SK-N-DZ (cell line): ENCODE measurements at regions not wholly inside any gene's neighbourhood (a gene's known extent, or its start where the extent isn't known, plus 50 kb on each side); places are given as distances from the start of the nearest gene placed in this dataset.

Experiments used
- DNase-seq: peaks from one replicate; pipeline ENCODE4 v3.0.0-alpha.2; 2015; ENCODE audit warnings: low spot score

- DNase-seq, result peak; percentile 41
Observed at GRCh38 chr16:73483934-73484711, 436.2 kb upstream of the ZFHX3 start.

DNA sequence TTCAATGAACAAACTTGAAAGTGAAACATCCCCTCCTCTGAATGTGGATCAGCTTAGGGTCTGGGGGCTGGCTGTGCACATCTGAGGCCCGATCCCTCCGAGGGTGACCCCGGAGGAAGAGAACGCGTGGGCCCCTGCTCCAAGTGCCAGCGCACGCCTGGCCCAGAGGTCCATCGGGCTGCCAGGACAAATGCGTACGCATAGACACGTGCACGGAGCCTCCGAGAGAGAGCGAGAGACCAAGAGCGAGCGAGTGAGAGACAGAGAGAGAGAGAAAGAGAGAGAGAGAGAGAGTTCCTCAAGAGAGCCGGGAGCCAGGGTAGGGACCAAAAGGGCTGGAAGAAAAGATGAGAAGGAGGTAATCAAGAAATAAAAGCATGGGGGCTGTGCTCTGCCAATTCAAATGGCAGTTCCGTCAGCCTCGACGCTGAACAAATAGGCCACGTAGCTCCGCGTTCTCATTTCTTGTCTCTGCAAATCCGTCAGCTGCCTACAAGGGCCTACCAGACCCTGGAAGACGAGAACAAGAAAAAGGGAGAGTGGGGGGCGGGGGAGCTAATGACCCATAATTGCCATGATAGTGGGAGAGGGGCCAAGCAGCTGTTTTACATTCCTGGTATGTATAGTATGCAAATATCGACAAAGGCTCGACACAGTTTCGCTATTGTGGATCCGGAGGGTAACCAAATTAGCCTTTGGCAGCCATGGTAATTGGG lies 435.3 kb upstream of the ZFHX3 start:
- no peak for DNase-seq

DNA sequence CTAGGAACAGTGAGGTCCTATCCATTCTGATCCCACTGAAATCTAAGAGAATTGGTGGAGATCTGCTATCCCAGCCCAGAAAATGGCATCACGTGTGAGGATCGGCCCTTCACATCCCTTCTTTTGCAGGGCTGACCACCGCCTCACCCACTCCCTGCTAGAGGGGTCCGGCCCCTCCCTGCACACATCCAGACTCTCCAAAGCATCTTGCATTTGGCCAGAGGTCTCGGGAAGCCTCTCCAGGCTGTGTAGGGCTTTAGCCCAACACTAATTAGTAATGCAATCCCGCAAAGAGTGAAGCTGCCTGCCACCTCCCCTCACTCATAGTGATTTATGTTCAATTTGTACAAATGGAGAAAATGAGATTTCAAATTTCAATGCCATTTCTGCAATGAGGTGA lies 434.4 kb upstream of the ZFHX3 start:
- no peak for DNase-seq

DNA sequence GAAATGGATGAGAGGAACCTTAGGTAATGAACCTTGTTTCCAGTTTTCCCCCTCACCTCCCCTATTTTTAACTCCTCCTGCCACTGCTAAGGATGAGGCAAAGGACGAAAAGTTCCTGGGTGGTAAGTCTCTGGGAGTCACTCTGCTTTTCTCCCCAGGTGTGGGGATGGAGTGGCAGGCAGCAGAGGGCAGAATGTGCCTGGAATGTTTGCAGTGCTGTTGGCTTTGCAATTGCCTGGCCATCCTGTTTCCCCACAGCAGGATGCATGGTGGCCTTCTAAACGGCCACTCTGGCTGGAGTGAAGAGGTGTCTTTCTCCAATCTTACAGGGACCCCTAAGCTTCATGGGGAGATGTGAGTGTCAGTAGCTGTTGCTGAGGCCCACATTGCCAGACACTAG lies 432.5 kb upstream of the ZFHX3 start:
- DNase-seq, result no peak

DNA sequence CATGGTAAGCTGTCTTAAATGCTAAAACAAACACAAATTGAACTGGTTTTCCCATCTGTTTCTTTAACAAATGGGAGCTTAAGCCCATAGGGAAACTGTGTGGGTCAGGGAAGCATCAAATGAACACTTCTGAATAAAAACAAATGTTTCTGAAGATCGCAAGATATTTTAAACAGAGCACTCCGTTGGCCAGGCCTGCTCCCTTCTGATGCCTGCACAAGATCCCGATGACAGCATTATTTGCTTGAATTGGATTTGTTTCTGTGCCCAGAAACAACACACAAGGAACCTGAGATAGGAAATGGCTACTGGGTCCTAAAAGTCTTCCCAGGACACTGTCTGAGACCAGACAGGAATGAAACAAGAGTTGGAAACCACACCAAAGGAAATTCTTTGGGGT lies 425.8 kb upstream of the ZFHX3 start:
- DNase-seq, result peak; percentile 89

GRCh38 chr16:73464834-73465233 lies 416.9 kb upstream of the ZFHX3 start:
- DNase-seq, result no peak

DNA sequence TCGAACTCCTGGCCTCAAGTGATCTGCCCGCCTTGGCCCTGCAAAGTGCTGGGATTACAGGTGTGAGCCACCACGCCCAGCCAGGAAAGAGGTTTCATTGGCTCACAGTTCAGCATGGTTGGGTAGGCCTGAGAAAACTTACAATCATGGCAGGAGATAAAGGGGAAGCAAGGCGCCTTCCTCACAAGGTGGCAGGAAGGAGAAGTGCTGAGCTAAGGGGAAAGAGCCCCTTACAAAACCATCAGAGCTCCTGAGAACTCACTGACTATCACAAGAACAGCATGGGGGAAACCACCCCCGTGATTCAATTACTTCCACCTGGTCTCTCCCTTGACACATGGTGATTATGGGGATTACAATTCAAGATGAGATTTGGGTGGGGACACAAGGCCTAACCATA lies 411.7 kb upstream of the ZFHX3 start:
- DNase-seq, result no peak

DNA sequence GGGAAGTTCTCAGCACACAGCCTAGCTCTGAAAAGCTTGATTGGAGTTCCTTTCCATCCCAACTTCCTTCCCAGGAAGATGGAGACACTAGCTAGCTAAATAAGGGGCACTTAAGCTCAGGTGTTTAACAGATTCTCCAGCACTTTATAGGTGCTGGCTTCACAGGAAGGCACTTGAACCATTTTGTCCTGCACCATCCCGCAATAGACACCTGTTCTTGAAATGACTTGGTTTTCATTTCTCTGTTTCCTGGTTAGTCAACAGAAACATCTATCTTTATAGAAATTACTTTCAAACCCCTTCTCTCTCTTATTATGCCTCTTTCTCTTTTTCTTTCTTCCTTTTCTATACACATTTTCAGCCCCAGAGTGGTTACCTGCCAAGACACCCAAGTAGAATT lies 409.9 kb upstream of the ZFHX3 start:
- DNase-seq, result no peak

DNA sequence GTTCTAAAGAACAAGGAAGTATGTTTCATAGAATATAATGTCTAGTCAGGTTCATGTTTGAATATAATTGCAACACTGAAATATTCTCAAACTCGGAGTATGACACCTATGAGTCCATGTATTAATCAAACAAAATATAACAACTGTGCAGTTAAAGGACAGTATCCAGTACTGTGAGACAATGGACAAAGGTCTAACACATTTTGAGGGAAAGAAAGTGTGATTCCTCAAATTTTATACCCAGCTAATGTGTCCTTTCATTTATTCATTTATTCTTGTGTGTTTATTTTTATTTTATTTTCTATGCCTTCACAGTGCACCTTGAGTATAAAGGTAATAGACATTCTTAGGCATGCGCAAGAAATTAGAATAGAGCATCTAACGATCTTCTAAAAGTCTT lies 401.0 kb upstream of the ZFHX3 start:
- DNase-seq, result no peak

DNA sequence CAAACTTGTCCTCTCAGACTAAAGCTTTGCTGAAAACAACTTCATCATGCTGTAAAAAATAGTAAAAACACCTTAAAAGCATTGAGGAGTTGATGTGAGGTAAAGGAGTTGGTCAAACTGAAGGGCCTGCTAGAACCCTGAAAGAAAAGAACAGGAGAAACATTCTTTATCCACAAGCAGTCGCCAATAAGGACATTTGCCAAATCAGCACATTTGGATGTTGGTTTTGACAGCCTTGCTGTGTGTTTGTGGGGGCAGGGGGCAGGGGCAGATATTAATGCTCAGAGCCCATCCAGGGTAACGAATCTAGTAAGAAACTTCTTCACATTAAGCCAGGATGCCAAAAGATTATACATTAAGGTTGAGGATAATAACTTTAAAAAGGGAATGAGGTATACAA lies 399.9 kb upstream of the ZFHX3 start:
- no peak for DNase-seq

GRCh38 chr16:73434621-73435020 lies 386.7 kb upstream of the ZFHX3 start:
- DNase-seq, result no peak

DNA sequence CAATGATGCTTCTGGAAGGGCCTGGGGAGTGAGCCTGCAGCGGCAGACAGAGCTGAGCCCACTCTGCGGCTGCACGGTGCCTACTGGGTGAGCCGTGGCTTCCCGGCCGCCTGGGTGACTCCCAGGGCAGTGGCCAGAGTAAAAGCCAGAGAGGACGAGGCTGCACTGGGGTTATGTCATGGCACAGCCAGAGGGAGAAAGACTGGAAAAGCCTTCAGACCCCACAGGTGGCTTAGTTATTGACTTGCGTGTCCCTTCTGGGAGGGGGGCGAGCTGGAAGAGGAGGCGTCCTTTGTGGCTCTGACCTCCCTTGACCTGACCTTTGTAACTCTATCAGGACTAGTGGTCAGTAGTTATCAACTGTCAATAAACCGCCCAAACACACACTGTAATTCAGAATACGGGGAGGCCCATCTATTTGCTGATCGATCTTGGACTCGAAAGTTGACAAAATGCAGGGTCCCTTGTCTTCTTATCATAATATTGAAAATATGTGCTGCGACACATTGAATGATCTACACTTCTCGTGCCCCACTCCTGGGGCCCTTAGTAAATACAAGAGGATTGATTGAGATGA lies 385.9 kb upstream of the ZFHX3 start:
- DNase-seq, result no peak

- DNase-seq, result peak; percentile 67
Observed at GRCh38 chr16:73432850-73433730, 385.2 kb upstream of the ZFHX3 start.

GRCh38 chr16:73430138-73430537 lies 382.2 kb upstream of the ZFHX3 start:
- DNase-seq, result no peak

DNA sequence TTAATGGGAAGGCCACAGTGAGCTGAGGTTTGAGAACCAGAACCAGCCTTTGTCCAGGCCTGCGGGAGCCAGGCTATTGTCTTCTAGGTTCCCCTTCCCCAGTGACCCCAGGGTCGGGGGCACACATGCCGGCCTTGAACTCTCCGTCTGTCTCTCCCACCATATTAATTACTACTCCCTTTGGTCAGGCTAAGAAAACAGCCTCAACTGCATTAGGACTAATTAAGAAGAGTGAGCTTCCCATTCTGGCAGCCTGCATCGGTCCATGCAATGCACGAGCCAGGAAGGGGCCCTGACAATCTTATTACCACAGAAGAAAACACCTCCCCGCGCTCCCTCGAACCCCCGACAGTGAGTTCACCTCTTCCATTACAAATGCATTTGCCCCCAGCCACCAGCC lies 380.2 kb upstream of the ZFHX3 start:
- no peak for DNase-seq

DNA sequence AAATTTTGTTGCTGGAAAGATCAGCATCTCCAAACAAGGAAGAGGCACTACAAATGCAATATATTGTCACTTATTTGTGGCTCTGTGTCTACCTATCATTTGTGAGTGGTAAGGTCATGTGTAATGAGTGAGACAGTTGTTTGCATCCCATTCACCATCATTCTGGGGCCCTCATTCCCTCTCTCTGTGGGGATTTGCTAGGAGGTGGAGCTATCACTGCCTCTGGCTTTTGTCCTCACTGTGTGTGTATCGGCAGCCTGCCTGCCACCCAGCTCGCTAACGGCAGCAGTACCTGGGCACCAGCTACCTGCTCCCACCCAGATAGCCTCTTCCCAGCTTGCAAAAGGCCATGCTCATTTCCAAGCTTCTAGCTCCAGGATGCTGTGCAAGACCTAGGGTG lies 379.2 kb upstream of the ZFHX3 start:
- peak; percentile 59 for DNase-seq

DNA sequence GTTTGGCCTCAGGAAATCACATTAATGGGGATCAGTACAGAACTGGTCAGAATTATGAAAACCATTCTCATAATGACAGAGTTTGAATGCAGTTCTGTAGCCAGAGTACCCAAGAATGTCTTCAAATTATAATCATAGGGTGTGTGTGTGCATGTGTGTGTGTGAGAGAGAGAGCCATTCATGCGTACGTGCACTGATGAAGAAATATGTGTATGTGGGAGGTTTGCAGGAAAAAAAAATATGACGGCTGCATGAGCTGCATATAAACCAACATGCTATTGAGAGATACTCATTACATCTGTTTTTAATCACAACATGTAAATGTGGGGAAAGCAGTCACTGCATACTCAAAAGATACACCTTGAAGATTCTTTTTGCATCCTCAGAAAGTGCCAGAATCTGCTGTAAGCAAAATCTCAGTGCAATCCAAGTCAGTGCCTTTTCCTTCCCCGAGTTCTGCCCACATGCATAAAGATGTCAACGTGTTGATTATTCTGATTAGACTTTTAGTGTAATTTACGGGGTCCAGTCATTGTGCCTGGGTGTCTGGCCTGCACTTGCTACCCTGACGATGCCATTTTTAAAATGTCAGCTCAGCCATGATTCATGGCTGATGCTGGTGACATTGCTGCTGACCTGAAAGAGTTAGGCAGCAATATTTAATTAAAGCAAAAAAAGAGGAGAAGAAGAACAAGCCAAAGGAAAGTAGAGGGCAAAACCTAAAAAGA lies 378.7 kb upstream of the ZFHX3 start:
- peak; percentile 33 for DNase-seq

GRCh38 chr16:73420676-73421075 lies 372.7 kb upstream of the ZFHX3 start:
- DNase-seq, result no peak

- DNase-seq, result no peak
Observed at GRCh38 chr16:73420244-73420643, 372.3 kb upstream of the ZFHX3 start.

DNA sequence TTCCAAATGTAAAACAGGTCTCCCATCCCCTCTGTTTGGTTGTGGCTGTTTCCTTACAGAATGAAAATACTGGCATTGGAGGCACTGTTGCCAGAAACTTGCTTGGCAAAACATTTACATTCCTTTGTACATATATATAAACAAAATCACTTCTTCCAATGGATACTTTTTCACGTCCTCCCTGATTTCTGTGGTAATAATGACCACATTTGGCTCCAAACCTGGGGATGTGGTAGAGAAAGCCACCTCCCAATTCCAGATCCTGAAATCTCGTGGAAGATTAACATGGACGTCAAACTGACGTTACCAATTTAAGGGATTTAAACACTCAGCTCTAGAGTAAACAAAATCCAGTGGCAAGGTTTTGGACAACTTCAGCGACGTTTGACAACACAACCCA lies 370.8 kb upstream of the ZFHX3 start:
- no peak for DNase-seq

DNA sequence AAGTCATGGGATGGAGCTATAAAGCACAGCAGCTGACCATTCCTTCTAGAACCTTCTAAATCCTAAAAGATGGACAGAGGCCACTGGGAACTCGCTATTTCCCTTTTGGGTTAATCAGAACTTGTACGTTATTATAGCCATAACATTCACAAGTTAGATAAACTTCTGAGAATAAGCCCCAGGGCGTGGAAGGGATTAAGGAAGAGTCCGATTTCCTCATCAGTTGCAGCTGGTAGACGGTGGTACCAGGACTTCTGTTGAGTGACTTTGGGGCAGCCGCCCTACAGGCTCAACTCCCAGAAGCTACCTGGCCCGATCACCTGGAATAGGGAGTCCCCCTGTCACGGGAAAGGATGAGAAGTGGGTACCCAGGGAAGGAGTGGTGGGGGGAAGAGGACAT lies 370.1 kb upstream of the ZFHX3 start:
- DNase-seq, result no peak
